HG03575 (cell line): ENCODE measurements at regions not wholly inside any gene's neighbourhood (a gene's known extent, or its start where the extent isn't known, plus 50 kb on each side); places are given as distances from the start of the nearest gene placed in this dataset.

ENCODE experiments used
- ATAC-seq: cut with Tn5 transposase; IDR thresholded peaks from one replicate; pipeline ENCODE4 v1.9.1; 2021; ENCODE audit not compliant: unreplicated experiment, insufficient number of reproducible peaks, low FRiP score; ENCODE audit errors: extremely low read depth

DNA sequence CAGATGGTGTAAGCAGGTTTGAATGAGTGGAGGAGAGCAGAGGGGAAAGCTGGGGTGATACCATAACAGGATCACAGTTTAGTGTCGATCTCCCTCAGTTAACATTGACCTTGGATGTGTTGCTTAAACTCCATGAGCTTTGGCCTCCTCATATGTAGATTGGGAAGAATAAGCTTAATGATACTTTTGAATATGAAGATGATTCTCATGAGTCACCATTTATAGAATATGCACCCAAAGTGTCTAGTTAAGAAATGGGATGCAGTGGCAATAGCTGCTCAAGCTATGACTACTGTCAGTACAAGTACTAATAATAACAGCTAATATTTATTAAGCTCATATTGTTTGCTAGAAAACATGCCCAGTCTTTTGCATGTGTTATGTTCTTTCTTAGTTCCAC lies 236.2 kb upstream of the KIRREL3 start:
- no peak for ATAC-seq

DNA sequence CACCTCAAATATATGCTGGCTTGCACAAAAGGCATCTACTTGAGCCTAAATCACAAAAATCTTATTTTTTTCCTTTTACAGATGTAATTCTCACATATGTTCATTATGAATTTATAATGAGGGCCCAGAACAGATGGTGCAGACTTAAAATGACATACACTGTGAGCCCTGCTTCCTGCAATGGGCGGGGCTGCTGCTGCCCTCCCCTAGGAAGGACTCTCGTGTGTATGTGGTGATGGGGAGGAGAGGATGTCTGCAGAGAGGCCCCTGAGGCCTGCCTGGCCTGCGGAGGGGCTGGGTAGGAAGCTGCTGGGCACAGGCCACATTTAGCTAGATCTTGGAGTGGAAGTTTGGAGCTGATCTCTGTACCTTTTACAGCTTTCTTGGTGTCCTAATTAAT lies 233.4 kb upstream of the KIRREL3 start:
- no peak for ATAC-seq

DNA sequence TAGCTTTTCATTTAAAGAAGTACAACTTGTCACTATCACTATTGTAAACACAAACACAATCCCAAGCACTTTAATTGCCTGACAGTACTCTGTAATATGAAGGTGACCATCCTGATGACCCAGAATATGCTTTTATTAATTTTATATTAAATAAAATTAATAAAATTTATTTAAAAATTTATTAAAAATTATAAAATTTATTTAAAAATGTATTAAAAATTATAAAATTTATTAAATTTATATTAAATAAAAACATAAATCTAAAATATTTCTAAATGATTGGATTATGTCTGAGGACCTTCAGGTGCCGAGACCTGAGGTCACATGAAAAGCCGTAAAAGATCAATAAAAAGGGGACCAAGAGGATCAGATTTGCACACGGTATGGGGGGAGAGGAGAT lies 229.8 kb upstream of the KIRREL3 start:
- ATAC-seq, result no peak

DNA sequence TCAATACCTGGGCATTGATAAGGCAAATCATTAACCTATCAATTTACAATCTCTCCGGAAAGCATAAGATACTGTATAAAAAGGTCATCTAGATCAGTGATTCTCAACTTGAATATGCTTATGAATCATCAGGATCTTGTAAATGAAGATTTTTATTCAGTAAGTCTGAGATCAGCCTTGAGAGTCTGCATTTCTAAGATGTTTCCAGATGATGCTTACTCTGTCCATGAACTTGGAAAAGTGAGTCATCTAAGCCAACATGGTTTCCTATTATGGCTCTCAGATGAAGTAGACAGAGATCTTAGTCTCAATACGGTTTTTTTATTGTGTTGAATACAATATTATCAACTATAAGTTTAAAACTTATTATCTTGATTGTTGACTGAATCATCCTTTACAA lies 226.4 kb upstream of the KIRREL3 start:
- ATAC-seq, result no peak

DNA sequence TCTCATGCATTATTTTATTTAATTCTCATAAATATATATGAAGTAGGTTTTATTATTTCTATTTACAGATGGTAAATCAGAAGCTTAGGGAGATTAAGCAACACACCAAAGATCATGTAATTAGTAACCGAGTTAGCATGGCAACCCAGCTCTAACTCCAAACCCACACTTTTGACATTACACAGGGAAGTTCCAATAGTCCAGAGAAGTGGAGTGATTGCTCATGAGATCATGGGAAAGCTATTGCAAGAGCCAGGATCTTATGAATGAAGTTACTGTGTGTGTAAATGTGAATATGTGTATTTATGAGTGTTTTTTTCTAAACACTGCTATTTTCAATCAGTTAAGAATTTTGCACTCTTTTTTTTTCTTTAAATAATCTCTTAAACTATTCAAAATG lies 225.8 kb upstream of the KIRREL3 start:
- ATAC-seq, result no peak

DNA sequence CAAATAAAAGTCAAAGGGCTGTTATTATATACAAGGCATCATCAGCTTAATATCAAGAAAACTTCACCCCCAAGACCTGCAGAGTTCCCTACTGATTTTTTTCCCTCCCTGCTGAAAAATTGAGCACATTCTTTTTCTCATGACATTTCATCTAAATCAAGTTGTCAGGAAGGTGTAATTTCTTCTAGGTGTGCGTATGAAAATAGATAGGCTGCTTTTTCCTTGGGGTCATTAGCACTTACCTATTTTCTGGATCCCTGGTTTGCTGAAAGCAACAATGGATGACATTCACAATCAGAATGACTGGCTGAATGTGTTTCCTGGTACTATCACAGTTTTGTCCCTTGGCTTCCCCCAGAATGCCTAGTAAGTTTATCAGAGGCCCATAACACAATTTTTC lies 225.0 kb upstream of the KIRREL3 start:
- no peak for ATAC-seq

DNA sequence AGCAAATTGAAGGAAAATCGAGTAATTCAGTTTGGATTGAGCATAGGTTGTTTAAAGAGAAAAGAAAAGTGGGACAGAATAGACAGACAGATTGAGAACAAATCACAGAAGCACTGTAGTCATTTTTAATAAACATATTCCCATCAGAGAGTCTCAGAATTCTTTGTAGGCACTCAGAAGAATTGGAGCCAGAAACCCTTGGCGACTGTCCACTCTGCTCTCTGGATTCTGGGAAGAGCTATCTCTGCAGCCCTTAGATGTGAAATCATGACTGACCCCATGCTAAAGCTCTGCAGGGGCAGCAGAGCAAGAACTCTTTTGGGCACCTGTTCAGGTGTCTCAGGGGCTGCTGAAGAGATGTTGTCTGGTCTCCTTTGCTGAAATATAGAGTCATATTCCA lies 223.7 kb upstream of the KIRREL3 start:
- ATAC-seq, result no peak

DNA sequence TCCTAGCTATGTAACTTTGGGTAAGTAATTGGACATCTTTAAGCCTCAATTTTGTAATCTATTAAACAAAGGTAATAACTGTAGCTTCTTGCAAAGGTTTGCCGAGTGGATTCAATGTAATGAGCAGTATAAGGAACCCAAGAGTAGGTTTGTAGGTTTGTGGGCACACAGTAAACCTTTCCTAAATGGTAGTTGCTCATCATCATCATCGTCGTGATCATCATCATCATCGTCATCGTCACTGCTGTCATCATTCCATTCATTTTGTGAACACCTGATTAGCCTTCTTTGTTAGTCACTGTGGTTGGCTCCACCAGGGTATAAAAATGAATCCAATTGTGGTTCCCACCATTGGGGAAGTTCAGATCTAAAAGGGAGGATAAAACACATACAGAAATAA lies 223.1 kb upstream of the KIRREL3 start:
- no peak for ATAC-seq

DNA sequence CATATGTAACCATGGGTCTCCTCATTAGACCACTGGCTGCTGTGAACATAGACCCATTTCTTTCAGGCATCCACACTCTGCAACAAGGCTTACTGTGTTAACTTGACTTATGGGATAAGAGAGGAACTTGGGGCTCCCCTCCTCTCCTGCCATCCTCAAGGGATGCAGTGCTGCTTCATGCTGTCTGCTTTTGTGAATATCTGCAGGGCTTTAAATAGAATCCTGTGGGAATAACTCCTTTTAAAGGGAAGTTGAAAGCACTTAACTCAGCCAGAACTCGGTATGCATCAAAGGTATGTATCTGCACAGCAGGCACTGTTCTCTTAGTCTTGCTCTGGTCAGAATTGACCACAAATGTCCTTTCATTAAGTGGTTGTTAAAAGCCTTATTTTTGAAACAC lies 222.5 kb upstream of the KIRREL3 start:
- no peak for ATAC-seq

DNA sequence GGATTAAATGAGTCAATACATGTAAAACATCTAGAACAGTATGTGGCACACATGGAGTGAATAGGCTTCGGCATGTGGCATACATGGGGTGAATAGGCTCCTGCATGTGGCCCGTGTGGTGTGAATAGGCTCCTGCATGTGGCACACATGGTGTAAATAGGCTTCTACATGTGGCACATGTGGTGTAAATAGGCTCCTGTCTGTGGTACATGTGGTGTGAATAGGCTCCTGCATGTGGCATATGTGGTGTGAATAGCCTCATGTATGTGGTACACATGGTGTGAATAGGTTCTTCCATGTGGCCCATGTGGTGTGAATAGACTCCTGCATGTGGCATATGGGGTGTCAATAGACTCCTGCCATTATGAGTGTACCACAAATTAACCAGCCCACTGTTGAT lies 219.1 kb upstream of the KIRREL3 start:
- ATAC-seq, result no peak

DNA sequence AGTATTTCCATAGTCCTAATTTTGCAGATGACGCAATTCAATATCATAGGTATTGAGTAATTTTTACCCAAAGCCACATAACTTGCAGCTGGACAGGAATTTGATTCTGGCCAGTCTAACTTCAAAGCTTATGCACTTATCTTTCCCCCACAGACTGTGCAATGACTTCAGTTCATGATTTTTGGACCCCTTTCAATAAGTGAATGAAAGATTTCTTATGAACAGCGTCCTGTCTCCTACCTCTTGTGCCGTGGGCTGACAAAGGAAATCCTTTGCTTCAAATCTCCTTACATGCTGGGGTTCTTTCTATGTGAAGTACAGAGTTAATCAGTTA lies 217.7 kb upstream of the KIRREL3 start:
- ATAC-seq, result no peak

DNA sequence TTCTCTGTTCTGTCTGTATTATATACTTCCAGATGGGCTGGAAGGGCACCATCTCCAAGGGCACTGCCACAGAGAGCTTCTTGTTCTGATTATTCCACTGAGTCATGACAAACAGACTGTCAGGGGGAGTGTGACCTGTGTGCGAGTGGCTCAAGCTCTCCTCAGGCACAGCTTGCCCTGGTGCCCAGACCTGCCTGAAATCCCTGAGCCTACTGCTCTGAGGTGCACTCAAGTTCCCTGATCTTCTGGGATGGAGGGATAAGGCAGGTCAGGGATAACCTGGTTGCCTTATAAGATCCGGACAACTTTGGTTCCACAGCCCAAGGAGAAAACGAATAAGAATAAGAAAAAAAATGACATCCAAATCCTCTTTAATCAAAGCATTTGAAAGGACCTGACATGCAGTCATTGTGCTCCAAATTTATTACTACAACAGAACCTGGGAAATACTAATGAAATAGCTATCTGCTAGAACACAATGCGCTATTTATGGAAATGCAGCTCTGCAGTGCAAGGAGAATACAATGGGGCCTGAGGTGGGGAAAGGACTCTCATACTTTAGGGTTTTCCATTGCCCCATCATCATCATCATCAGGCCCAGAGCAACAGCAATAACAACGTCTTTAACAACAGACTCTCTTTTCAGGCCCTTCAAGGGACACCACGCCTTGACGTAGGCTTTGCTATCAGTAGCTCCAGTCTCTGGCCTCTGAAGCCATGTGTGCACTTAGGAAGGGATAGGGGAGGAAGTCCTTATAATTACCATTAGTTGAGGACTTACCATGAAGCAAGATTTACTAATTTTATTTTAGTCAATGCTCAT lies 217.1 kb upstream of the KIRREL3 start:
- ATAC-seq, result no peak

DNA sequence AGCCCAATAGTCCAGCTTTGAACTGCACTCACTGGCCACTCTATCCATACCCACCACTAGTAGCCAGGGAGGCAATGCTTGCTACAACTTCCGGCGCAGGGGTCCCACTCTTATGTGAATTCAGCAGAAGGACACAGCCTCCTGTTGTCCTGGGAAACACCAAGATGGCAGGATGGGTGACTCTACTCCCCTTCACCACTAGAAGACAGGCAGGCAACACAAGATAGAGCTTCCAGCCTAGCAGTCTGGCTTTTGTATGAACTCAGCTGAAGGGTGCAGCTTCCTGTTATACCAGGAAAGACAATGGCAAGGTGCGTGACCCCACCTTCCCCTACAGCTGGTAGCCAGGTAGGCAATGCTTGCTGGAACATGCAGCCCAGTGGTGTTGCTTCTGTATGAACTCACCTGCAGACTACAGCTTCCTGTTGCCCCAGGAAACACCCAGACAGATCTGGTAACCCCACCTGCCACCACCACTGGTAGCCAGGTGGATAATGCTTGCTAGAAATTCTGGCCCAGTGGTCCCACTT lies 205.2 kb upstream of the KIRREL3 start:
- no peak for ATAC-seq

DNA sequence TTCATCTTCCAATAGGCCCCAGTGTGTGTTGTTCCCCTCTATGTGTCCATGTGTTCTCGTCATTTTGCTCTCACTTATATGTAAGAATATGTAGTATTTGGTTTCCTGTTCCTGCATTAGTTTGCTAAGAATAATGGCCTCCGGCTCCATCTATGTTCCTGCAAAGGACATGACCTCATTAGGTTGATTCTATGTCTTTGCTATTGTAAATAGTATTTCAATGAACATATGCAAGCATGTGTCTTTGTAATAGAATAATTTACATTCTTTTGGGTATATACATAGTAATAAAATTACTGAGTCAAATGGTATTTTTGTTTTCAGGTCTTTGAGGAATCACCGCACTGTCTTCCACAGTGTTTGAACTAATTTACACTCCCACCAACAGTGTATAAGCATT lies 202.9 kb upstream of the KIRREL3 start:
- ATAC-seq, result no peak

DNA sequence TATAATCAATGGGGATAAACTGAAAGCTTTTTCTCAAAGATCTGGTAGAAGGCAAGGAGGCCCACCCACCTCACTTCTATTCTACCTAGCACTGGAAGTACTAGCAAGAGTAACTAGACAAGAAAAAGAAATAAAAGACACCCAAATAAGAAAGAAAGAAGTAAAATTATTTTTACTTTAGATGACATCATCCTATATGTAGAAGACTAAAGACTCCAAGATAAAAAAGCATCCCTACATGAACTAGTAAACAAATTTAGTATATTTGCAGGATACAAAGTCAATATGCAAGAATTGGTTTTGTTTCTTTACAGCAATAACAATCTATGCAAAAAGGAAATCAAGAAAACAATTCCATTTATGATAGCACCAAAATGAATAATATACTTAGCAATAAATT lies 201.5 kb upstream of the KIRREL3 start:
- no peak for ATAC-seq

DNA sequence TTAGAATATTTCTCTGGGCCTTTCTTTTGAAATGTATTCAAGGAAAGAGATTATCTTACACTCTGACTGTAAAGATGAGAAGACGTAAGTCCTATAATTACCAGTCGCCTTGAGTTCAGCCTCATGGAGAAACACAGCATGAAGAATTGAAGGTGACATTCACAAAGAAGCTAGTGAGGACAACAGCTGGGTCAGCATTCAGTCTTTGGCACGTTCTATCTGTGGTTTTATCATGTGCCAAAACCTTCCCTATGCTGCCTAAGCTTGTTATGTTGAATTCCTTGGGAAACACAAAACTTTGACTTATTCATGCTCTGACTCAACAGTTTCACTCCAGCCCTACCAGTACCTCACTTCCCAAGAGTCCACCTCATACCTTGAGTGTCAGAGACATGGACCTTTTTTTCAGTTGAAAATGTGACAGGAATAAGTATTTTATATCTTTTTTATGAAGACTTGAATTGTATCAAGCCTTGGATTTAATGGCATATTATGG lies 198.8 kb upstream of the KIRREL3 start:
- ATAC-seq, result no peak

DNA sequence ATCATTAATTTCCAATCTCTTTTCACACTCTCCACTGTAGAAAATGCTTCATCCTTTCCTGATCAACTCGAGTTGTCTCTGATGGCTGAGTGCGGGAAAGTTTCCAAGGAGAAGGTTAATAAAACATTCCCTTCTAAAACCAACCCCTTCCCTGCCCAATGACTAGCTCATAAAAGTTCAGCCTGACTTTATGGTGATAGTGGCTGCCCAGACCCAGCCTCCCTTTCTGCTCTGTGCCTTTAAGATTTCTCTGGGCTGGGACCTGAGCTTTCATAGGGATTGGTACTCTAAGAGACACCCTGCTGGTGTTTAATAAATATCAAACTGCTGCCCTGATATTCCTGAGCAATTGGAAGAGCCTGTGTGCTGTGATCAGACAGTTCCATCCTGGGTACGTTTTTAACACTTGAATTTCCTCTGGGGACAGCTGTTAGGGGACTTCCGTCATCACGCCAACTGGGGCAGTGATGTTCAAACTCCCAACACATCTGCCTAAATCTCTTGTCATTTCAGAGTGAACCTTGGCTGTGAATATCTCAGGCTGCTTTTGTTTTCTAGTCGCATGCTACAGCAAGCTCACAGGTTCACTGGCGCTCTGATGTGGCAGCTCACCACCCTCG lies 195.0 kb upstream of the KIRREL3 start:
- no peak for ATAC-seq

DNA sequence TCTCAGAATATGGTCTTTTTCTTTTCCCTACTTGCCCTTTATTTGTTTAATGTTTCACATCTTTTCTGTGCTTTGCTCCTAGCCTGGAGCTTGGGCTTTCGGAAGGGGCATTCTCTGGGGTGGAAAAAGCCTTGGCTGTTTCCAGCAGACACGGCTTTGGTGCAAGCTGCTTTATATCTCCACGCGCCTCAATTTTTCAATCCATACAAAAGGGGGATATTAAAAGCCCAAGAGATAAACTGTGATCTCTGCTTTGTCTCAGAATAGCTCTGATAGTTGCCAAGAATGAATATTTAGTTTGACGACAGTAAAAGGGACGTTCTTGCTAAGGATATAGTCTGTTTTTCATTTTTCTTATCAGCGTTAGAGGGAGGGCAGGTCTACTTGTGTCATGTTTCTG lies 194.0 kb upstream of the KIRREL3 start:
- no peak for ATAC-seq

DNA sequence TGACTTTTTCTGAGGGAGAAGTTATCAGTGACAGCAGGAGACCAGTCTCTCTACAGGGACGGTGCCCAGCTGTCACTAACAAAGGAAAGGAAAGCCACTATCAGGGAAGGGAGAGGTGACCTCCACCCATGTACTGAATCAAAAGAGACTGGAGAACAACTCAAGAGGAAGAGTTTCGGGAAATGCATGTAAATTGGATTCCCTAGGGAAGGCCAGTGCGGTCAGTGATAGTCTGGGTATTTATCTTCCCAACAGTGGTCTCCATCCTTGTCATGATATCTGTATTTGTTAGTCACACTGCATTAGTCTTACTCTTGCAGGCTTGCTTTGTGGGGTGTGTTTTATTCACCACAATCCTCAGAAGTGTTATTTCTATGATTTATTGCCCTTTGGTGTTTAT lies 193.4 kb upstream of the KIRREL3 start:
- ATAC-seq, result no peak

DNA sequence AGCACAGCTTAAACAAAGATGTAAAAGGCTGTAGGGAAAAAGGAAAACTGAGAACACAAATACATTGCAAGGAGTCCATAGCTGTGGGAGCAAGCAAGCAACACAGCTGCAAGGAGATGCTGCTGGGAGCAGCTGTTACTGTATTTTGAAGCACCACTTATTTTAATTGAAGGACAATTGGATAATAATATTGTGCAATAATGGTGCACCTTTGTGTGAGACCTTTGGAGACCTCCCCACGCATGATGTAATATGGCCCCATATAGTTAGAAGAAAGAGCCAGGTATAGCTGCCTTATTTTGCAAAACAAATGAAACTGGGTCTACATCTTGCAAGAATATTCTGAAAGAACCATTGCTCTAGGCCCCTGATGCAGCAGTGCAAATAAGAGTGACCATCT lies 191.1 kb upstream of the KIRREL3 start:
- ATAC-seq, result no peak

DNA sequence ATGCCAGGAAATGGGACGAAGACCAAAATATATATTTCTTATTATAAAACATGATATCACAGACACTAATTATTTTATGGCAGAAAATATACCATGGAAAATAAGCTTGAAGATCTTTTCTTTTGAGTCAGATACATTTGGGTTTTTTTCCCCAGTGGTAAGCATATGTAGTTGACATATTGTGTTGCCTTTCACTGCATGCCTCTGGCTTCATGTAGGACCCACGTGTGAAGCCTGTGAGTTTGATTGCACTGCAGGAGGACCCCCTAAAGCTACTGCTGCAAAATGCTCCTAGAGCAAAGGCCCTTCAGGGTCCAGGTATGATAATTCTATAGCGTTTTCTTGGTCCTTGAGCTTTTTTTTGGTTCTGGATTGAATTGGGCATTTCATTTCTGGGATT lies 190.7 kb upstream of the KIRREL3 start:
- ATAC-seq, result no peak
